Stomach (tissue), 8 donors: ENCODE measurements at regions not wholly inside any gene's neighbourhood (a gene's known extent, or its start where the extent isn't known, plus 50 kb on each side); places are given as distances from the start of the nearest gene placed in this dataset.

ENCODE experiments used
- DNase-seq, 2 donors: peaks; one replicate each; pipeline versions ENCODE4 v3.0.0 to v3.0.0-alpha.2; 2013 to 2019
- H3K27ac ChIP-seq, 5 donors: fragments of 200-600 bp in 4 of 5; sonication (generic) in 4 of 5; one replicate each; pipeline ENCODE4 v1.5.1; 2013 to 2019; ENCODE audit warnings: mild to moderate bottlenecking in 1 of 5, moderate library complexity in 1 of 5
- H3K27me3 ChIP-seq, 3 donors: fragments of 200-600 bp; sonication (generic); one replicate each; pipeline ENCODE4 v1.5.1; 2017 to 2019; ENCODE audit warnings: mixed run types in 1 of 3
- H3K36me3 ChIP-seq, 4 donors: fragments of 200-600 bp; sonication (generic); 1 replicate in 3 of 4; 2 replicates in 1 of 4; pipeline ENCODE4 v1.5.1; 2016 to 2019
- H3K4me1 ChIP-seq, 4 donors: fragments of 200-600 bp; sonication (generic); one replicate each; pipeline ENCODE4 v1.5.1; 2016 to 2019
- H3K4me3 ChIP-seq, 4 donors: fragments of 200-600 bp; sonication (generic) in 3 of 4; one replicate each; pipeline ENCODE4 v1.5.1; 2016 to 2019; ENCODE audit warnings: mild to moderate bottlenecking in 1 of 4
- H3K9me3 ChIP-seq, 4 donors: fragments of 200-600 bp; sonication (generic); one replicate each; pipeline ENCODE4 v1.5.1; 2016 to 2019
- EP300 ChIP-seq: sonication (generic); formaldehyde crosslinking; IDR thresholded peaks from one replicate; pipeline ENCODE4 v1.6.1; 2017; ENCODE audit warnings: antibody characterized with exemption
- POLR2A ChIP-seq, 4 donors: fragments of 450-650 bp; IDR thresholded peaks; one replicate each; pipeline ENCODE4 v1.6.1; 2016; ENCODE audit warnings: antibody characterized with exemption in 4 of 4, control low read depth in 2 of 4, mild to moderate bottlenecking in 1 of 4, moderate library complexity in 1 of 4
- POLR2AphosphoS5 ChIP-seq, 3 donors: sonication (generic); formaldehyde crosslinking; IDR thresholded peaks; one replicate each; pipeline ENCODE4 v1.6.1; 2016; ENCODE audit warnings: antibody characterized with exemption in 3 of 3
- WGBS, 5 donors: extraction: QIAGEN DNeasy Blood & Tissue Kit in 3 of 5; methylation state at CpG; one replicate each; pipeline versions ENCODE4 v1.1.5 to v1.1.7; 2013 to 2018; 5-methylcytosine and 5-hydroxymethylcytosine counted together
- intact Hi-C: fragments of 100-400 bp; cut with DNase I; formaldehyde crosslinking; loops from one replicate; pipeline ENCODE4 v1.15.1; 2023; ENCODE audit warnings: low total_unique reads
- TF ChIP-seq, protein P1 (sequence below), 7 experiments: fragments of 450-650 bp in 4 of 7; fragments of 200-600 bp in 3 of 7; sonication (generic) in 3 of 7; IDR thresholded peaks; one replicate each; pipeline ENCODE4 v1.5.1; 2016 to 2019; ENCODE audit warnings: antibody characterized with exemption in 7 of 7, control low read depth in 2 of 7, mild to moderate bottlenecking in 1 of 7
- donor health status: healthy with polysubstance abuse.
- donor health status: Bipolar disorder and iron deficiency.
- donor health status: healthy.

DNA sequence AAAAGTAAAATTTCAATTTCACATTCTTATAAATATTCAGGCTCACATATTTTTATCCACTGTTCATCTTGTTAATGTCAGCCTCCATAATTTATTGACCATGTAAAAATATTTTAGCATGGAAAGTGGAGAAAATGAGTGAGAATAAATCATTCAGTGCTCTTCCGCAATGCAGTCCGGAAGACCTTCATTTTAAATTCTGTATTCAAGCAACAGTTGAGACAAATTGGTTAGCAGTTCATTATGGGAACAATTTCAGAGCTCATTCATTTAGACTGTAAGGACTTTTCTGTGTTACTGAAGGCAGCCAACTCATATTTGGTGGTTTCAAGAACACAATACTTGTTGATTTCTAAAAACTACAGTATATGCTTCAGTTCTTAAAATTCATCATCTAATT, 97.8 kb downstream of the TYW3 start:
- TF ChIP-seq, protein P1, sequence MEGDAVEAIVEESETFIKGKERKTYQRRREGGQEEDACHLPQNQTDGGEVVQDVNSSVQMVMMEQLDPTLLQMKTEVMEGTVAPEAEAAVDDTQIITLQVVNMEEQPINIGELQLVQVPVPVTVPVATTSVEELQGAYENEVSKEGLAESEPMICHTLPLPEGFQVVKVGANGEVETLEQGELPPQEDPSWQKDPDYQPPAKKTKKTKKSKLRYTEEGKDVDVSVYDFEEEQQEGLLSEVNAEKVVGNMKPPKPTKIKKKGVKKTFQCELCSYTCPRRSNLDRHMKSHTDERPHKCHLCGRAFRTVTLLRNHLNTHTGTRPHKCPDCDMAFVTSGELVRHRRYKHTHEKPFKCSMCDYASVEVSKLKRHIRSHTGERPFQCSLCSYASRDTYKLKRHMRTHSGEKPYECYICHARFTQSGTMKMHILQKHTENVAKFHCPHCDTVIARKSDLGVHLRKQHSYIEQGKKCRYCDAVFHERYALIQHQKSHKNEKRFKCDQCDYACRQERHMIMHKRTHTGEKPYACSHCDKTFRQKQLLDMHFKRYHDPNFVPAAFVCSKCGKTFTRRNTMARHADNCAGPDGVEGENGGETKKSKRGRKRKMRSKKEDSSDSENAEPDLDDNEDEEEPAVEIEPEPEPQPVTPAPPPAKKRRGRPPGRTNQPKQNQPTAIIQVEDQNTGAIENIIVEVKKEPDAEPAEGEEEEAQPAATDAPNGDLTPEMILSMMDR (IDR thresholded peaks at IDR 0.05) = no peak
- TF ChIP-seq POLR2A (IDR thresholded peaks at IDR 0.05) (no peak), POLR2AphosphoS5 (IDR thresholded peaks at IDR 0.05) (no peak), EP300 (no peak)
- 85 to 97% (median 90%) methylated on average over 2 of the region's 2 CpGs for WGBS, 5 donors
- Histone ChIP-seq H3K27ac (no peak overlapping the region), H3K9me3 (no peaks in the 10 kb centered on the region), H3K36me3 (no peaks in the 10 kb centered on the region), H3K4me3 (no peak overlapping the region), H3K4me1 (no peaks in the 10 kb centered on the region), H3K27me3 (no peaks in the 10 kb centered on the region)
- no peak for DNase-seq
- intact Hi-C loops = no loop called here

DNA sequence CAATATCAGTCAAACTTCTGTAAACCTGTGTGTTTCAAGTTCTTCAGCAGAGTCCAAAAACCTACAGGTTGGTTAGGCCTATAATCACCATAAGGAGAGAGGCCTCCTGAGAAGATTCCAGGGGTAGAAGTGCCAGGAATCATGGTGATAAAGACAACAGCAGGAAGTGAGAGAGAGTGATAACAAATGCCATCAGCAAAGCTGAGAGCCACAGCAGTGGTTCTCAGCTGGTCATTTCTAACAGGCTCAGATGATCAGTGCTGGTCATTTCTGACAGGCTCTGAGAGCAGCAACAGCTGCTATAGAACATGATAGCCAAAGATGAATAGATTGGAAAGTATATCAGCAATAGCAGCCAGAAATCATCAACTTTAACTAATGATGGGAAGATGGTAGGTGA, 101.3 kb downstream of the TYW3 start:
- no peaks in the 10 kb centered on the region for H3K36me3 ChIP-seq
- no peak overlapping the region for H3K4me3 ChIP-seq
- TF ChIP-seq POLR2A (IDR thresholded peaks at IDR 0.05) = no peak
- no peak for TF ChIP-seq EP300
- TF ChIP-seq, protein P1 (IDR thresholded peaks at IDR 0.05) = no peak
- no peak for TF ChIP-seq POLR2AphosphoS5 (IDR thresholded peaks at IDR 0.05)
- no peak for DNase-seq
- H3K27ac ChIP-seq = no peak overlapping the region
- intact Hi-C loops = no loop called here
- H3K4me1 ChIP-seq = no peaks in the 10 kb centered on the region
- H3K27me3 ChIP-seq = no peaks in the 10 kb centered on the region
- no peaks in the 10 kb centered on the region for H3K9me3 ChIP-seq

DNA sequence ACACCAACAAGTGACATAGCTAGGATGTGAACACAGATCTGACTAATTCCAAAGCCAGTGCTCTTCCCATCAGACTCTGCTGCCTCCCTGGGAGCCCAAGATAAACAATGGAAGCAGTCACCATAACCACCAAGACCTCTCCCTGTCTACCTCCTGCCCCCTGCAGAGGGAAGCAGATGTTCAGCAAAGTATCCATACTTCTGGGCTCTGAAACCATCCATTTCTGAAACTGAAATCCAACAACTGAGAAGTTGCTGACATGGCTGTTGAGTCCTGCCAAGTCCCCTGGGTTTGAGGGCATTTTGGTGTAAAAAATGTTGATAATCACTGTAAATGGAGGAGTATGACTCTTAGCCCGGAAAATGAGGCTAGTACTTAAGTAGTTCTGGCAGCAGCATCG, 102.1 kb downstream of the TYW3 start:
- H3K36me3 ChIP-seq = no peaks in the 10 kb centered on the region
- H3K27ac ChIP-seq = no peak overlapping the region
- no peak overlapping the region for H3K4me3 ChIP-seq
- 62 to 80% (median 71%) methylated on average over 2 of the region's 2 CpGs for WGBS, 5 donors
- H3K27me3 ChIP-seq = no peaks in the 10 kb centered on the region
- intact Hi-C loops = no loop called here
- TF ChIP-seq, protein P1 (IDR thresholded peaks at IDR 0.05) = no peak
- TF ChIP-seq POLR2AphosphoS5 (IDR thresholded peaks at IDR 0.05) (no peak), EP300 (no peak), POLR2A (IDR thresholded peaks at IDR 0.05) (no peak)
- H3K4me1 ChIP-seq = no peaks in the 10 kb centered on the region
- no peak for DNase-seq
- no peaks in the 10 kb centered on the region for H3K9me3 ChIP-seq

DNA sequence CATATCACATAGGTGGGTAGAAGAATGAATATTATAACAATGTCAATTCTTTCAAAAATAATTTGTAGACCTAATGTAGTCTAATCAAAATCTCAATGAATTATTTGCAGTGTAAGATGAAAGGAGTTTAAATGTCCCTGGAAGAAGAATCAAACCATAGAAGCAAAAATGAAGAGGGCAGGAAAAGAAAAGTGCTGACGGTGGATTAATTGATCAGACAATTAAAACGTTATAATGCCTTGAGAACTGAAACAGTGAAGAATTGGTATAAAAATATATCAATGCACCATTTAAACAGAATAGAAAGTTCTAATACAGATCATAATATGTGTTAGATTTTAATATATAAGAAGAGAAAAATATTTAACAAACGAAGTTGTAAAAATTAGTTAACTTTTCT, 109.8 kb downstream of the TYW3 start:
- Histone ChIP-seq H3K4me3 (no peak overlapping the region), H3K27ac (no peak overlapping the region), H3K9me3 (no peaks in the 10 kb centered on the region), H3K36me3 (no peaks in the 10 kb centered on the region), H3K4me1 (no peaks in the 10 kb centered on the region), H3K27me3 (no peaks in the 10 kb centered on the region)
- no peak for DNase-seq
- intact Hi-C loops = no loop called here
- TF ChIP-seq EP300 = no peak
- TF ChIP-seq, protein P1 (IDR thresholded peaks at IDR 0.05) = no peak
- TF ChIP-seq POLR2AphosphoS5 (IDR thresholded peaks at IDR 0.05) = no peak
- TF ChIP-seq POLR2A (IDR thresholded peaks at IDR 0.05) = no peak
- 70 to 79% (median 73%) methylated on average over 3 of the region's 3 CpGs for WGBS, 5 donors
